Choroid plexus epithelial cell (primary cell): ENCODE measurements at regions not wholly inside any gene's neighbourhood (a gene's known extent, or its start where the extent isn't known, plus 50 kb on each side); places are given as distances from the start of the nearest gene placed in this dataset.
"Not testable (repeated sequence)": the region's sequence is repeated elsewhere in the genome, so short reads cannot be mapped to it uniquely, and the experiment has no call there.

Source experiments
- DNase-seq: peaks from one replicate; pipeline ENCODE4 v3.0.0-alpha.2; 2010; ENCODE audit warnings: low read depth
- H3K4me3 ChIP-seq: 2 replicates; pipeline ENCODE4 v1.5.1; 2011; ENCODE audit warnings: low read depth, mild to moderate bottlenecking, control low read depth, low read length, moderate library complexity
- TF ChIP-seq, protein P1 (sequence below): conservative IDR thresholded peaks from 2 replicates; pipeline ENCODE4 v1.5.1; 2011; ENCODE audit warnings: low read depth, mild to moderate bottlenecking, control low read depth, inconsistent platforms, low read length, moderate library complexity

DNA sequence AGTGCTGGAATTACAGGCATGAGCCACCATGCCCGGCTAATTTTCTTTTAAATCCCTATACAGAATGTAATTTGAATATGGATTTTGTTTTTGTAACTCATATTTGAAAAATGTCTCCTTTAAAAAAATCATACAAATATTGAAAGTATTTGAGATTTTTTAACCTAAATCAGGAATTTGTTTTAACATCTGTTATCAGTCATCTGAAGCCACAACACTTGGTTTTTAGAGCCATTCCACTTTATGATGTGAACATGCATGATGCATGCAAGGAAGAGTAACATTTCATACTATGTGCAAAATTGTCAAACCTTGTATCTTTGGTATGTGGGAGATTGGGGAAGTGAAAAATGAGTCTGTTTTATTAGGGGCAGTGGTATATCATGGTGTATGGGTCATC is 124.5 kb upstream of the AHI1 start:
- no peak overlapping the region for H3K4me3 ChIP-seq
- DNase-seq, result no peak
- TF ChIP-seq, protein P1, sequence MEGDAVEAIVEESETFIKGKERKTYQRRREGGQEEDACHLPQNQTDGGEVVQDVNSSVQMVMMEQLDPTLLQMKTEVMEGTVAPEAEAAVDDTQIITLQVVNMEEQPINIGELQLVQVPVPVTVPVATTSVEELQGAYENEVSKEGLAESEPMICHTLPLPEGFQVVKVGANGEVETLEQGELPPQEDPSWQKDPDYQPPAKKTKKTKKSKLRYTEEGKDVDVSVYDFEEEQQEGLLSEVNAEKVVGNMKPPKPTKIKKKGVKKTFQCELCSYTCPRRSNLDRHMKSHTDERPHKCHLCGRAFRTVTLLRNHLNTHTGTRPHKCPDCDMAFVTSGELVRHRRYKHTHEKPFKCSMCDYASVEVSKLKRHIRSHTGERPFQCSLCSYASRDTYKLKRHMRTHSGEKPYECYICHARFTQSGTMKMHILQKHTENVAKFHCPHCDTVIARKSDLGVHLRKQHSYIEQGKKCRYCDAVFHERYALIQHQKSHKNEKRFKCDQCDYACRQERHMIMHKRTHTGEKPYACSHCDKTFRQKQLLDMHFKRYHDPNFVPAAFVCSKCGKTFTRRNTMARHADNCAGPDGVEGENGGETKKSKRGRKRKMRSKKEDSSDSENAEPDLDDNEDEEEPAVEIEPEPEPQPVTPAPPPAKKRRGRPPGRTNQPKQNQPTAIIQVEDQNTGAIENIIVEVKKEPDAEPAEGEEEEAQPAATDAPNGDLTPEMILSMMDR, result no peak

DNA sequence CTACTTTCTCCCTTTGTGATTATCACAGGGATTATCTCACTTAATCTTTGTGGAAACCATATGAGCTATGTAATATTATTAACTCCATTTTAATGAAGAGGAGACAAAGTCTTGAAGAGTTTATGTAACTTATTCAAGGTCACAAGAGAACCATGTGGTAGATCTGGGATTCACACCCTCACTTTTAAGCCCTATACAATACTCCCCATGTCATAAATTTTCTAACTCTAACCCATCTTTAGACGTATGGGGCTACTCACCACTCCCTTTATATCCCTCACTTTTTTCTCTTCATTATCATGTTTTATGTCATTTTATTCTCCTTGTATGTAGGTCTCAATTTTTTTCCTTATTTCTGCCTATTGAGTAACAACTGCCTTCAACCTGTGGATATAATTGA is 126.4 kb upstream of the AHI1 start:
- TF ChIP-seq, protein P1, result no peak
- no peak overlapping the region for H3K4me3 ChIP-seq
- no peak for DNase-seq

DNA sequence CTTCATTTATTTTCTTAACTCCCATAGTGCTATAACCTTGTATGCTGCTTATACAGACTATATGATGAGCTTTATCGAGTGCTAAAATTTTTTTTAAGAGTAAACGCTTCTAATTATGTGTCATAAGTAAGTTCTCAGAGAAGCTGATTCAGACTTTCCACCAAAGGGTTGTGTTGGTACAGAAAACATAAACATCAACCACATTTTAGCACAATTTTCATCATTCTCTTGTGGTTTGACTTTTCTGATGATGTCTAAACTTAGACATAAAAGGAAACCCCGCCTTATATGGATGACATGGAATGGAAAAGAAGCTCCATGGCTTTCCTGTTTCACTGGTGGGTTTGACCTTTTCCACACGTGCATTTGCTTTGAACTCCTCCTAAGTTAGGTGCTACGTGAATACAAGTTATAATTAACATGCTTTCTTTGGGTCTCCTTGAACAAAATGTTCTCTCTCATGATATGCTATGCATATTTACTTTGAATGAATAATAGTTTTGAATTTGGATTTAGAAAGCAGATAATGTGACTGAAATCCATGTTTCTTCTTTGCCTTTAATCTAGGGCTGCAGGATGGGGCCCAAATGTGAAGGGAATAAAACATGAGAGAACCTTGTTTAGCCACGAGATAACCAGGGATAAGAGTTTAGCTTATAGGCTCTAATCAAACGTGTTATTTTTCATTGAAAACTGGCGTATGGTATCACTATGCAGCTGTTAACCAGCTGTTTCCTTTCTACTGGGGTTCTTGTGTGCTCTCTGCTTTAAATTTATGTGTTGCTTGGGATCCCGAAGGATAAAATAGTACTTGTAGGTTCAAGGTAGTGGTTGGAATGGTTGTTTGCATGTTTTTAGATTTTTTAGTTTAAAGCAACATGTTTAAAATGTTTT is 127.1 kb upstream of the AHI1 start:
- peak; percentile 85 for DNase-seq
- no peak overlapping the region for H3K4me3 ChIP-seq
- TF ChIP-seq, protein P1, result no peak

DNA sequence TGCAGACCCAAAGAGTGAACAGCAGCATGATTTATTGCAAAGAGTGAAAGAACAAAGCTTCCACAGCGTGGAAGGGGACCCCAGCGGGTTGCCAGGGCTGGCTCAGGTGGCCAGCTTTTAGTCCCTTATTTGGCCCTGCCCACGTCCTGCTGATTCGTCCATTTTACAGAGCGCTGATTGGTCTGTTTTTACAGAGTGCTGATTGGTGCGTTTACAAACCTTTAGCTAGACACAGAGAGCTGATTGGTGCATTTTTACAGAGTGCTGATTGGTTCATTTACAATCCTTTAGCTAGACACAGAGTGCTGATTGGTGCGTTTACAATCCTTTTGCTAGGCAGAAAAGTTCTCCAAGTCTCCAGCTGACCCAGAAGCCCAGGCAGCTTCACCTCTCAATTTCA is 128.5 kb upstream of the AHI1 start:
- DNase-seq, H3K4me3 ChIP-seq: not testable (repeated sequence)

DNA sequence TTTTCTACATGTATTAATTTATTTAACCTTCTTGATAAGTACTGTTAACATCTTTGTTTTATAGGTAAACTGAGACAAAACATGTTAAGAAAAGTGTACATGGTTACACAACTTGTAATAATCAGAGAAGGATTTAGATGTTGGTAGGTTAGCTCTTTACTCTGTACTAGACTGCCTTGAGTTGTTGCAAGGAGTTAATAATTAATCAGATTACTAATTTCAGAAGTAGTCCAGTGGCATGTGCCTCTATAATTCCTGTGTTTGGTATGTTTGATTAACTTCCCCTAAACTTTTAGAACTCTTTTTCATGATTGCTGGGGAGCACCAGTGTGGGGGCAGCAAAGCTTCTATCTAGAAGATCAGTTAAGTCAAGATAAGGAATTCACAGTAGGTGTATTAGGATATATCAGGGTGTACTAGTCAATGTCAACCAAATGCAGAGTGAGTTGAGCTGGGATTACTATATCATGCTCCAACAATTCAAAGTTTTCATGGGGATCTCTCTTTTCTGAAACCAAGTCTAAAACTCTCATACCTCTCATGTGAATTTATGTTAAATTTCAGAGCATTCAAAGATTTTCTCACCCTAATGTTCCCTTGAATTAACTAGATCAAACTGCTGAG is 129.7 kb upstream of the AHI1 start:
- TF ChIP-seq, protein P1, result no peak

DNA sequence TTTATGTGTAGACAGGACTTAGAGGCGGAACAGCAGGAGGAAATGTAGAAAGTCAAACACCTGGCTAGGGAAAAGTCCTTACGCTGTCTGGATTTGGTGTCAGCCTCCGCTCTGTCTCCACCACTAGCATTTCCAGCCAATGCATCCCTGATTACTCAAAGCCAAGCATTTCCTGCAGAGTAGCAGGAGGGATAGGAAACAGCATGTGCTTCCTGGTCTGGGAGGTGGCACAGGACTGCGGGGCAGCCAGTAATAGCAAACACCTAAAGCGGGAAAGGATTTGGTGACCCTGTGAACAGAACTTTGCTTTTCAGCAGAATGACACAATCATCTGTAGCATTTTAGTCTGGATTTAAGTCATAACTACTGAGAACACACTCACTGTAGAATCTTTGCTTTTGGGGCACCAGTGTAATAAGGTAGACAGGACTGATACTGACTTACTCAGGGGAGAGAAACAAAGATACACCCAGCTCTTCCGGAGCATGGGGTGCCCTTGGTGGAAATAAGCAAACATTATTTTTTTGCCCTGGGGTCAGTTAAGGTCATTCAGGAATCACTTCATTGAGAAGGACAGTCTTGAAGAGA is 133.3 kb upstream of the AHI1 start:
- peak; percentile 41 for DNase-seq
- TF ChIP-seq, protein P1, result no peak
- no peak overlapping the region for H3K4me3 ChIP-seq

More for the DNA sequence above, 129.7 kb upstream of the AHI1 start:
- DNase-seq, result no peak
- H3K4me3 ChIP-seq, result no peak overlapping the region

DNA sequence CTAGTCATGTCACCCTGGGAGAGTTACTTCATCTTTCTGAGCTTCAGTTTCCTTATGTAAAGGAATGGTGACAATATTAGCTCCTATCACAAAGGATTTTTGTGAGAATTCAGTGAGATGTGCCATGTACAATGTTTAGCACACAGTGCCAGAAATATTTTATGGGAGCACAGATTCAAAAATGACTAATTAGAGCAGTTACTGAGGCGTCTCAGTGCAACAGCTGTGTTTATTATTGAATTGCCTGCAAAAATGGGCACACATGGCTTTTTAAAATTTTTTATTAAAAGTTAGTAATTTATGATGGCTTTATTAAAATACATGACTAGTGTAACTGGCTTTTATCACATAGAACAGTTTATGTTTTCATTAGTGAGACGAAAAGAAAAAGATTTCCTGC is 134.3 kb upstream of the AHI1 start:
- no peak for DNase-seq
- H3K4me3 ChIP-seq, result no peak overlapping the region
- TF ChIP-seq, protein P1, result no peak
